HG02642 (cell line): ENCODE measurements at regions not wholly inside any gene's neighbourhood (a gene's known extent, or its start where the extent isn't known, plus 50 kb on each side); places are given as distances from the start of the nearest gene placed in this dataset.

Experiments
- ATAC-seq: cut with Tn5 transposase; IDR thresholded peaks from one replicate; pipeline ENCODE4 v1.9.1; 2021; ENCODE audit warnings: mild to moderate bottlenecking; ENCODE audit not compliant: unreplicated experiment, poor library complexity

DNA sequence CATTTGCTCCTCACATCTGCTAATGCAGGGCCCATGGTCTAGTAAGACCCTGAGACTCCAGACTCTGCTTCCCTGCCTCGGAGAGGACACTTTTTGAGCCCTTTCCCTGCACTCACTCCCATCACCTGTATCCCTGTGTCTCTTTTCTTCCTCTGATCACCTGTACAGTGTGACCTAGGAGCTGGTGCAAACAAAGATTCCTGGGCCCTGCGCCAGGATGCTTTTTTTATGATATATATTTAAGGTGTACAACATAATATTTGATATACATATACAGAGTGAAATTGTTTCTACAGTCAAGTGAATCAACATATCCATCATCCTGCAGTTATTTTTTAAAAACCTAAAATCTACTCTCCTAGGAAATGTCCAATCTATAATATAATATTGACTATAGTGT, 355.4 kb downstream of the MAFB start:
- no peak for ATAC-seq

DNA sequence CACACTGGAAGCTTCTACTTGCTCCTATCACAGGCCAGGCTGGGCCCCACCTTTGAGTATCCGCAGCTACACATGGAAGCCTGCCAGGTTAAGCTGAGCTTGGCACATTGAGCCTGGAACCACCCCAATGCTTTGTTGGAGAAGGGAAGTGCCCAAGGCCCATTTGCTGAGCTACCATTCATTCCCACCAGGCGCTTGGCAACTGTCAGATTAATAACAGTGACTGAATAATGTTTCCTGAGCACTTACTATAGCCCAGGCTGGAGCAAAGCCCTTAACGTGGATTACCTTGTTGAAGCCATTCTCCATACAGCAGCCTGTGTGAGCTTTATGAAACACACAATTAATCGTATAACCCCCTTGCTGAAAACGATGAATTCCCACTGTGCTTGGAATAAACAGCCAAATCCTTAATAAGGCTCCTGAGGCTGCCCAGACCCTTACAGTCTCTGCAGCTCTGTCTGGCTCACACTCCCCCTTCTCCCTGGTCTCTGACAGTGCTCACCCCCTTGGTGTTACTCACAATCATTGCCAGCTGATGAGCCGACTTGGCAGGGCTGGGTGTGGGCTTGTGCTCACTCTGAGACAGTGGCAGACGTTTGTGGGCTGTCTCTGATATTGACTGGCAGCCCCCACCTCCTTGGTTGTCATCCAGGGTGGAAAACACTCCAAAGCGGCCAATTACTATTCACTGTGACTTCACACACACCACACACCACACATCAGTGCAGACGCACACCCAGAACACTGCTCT, 357.1 kb downstream of the MAFB start:
- ATAC-seq, result no peak

DNA sequence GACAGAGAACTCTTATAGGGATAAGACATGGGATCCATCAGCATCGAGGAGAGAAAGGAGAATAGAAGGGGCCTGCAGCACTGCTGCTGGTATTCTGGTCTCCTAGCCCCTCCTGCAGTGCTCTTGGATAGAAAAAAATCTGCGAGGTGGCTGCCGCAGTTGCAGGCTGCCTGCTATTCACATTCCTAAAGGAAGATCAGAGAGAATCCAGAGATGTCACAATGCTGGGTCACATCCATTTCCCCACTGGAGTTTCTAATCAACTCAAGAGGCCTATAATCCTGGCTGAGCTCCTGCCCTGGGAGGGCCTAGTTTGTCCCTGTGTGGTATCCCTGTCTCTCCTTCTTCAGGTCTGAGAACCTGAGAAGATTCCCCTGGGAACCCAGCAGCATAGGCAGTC, 357.8 kb downstream of the MAFB start:
- ATAC-seq, result no peak

DNA sequence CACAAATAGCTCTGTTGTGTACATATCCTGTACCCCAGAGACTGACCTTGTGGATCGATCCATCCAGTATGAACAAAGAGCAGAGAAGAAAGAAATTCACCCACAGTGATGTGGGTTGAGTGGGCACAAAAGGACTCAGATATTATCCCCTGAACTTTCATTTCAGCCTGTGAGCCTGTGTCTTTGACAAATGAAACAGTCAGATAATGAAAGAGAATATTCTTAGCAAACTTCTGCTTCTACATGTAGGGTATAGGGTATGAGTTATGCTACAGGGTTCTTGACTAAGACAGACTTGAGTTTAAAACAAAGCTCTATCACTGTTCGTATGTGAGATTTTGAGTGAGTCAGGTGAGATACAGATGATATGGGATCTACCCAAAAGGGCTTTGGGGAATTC, 359.7 kb downstream of the MAFB start:
- ATAC-seq, result no peak

DNA sequence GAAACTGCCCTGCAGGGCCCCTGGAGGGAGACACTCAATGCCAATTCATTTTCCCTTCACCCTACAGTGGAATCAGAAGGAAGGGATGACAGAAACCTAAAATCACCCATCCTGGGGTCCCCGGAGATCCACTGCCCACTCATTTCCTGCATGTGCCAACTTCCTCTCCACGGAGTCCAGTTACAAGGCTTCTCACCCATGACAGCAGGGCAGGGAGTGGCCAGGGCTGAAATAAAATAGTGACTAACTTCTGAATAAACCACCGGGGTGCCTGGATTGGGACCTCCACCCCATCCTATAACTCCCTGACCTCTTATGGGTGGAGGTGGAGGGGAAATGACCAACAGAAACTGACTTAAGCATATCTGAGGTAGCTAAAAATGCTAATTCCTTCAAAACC, 362.3 kb downstream of the MAFB start:
- no peak for ATAC-seq

DNA sequence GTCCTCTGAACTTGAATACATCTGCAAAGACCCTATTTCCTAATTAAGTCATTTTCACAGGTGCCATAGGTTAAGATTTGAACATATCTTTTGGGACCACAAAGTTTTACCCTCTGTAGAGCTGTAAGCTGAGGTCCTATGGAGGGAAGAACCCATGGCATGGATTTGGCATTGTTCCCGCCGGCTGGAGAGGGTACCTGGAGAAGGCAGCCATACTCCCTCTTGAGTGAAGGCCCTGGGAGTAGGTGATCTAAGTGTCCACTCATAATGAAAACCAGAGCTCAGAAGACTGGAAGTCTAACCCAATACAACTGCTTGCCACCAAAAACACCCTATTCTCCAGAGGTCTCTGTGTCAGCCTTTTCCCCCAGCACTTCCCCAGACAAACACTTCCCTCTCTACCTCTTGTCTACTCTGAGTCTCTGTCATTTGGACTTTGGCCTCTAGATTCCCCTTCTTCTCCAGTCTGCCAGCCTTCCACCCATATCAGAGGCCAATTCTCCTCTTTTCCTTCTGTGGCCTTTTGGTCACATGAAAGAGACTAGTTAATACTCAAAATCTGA, 363.9 kb downstream of the MAFB start:
- ATAC-seq, result no peak

DNA sequence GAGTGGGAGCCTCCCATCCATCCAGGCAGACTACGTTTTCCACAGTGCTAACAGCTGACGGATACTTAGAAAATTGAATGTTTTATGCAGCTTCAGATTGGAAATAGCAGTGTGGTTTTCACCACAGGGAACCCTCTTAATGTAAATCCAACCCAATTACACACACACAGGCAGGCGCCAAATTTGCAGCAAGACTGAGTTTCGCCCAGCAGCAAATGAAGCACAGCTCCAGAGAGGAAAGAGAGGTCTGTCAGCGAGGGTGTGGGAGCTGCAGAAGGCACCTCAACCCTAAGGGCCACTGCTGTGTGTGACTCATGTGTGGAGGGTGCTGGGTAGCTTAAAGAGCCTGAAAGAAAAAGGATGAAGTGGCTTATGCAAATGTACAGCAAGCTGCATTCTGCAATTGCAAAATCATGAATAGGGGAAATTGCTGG, 365.7 kb downstream of the MAFB start:
- no peak for ATAC-seq

DNA sequence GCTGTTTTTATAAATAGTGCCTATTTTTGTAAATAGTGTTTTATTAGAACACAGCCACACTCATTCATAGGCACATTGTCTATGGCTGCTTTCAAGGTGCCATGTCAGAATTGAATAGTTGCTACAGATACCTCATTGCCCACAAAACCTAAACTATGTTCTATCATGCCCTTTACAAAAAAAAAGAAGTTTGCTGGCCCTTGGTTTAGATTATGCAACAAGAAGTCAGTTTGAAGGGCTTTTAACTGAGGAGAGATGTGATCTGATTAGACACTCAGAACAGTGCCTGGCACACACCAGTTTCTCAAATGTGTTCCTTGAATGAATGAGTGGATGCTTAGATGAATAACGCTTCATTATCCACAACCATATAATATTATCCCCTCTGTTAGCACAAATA, 366.1 kb downstream of the MAFB start:
- no peak for ATAC-seq

DNA sequence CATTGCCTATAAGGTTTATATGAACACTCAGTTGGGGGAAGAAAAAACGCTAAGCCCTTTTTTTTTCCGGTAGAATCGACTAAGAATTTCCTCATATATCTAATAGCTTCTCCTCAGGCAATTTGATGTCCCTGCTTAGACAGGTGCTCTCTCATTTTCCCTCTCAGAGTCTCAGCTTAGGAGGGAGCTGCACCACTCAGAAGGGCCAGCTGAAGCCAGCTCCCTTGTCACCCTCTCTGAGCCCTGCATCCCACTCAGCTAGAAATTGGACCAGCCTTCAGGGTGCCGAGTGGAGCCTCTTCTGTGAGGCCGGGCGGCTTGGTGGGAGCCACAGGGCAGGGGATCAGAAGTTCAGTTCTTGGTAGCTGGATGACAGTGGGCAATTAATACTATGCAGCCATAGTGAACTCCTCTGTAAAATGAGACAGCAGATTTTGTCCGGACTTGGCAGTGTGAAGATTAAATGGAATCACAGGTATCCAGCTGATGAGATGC, 368.5 kb downstream of the MAFB start:
- ATAC-seq, result no peak

DNA sequence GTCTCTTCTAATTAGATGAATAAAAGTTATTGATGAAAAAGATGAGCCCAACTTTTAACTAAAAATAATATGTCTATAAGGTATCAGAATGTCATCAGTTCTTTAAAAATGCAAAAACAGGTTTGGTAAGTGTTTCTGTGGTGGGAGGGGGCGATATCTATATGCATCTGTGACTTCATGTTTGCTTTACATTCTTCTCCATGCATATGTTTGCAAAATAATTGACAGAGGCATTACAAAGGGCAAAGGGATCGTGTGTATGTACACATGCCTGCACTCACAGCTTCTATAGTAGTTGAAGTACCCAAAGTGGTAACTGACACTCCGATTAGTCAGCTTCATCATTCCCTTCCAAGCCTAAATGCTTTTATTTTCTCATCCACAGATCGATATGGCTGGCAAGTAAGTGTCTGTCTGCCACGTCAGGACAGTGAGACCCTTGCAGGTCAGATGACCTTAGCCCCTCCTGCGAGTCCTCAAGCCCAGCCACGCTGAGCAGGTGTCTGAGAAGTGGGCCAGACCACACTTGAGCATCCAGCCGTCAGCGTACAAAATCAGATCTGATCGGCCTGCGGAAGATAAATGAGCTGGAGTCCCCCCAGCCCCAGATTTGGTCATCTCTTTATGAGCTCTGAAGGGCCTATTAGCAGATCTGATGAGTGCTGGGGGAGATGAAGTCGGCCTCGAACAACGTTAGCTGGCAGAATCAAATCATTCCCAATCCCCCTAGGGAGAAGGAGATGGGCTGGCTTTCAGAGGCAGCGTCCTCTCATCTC, 369.1 kb downstream of the MAFB start:
- no peak for ATAC-seq

DNA sequence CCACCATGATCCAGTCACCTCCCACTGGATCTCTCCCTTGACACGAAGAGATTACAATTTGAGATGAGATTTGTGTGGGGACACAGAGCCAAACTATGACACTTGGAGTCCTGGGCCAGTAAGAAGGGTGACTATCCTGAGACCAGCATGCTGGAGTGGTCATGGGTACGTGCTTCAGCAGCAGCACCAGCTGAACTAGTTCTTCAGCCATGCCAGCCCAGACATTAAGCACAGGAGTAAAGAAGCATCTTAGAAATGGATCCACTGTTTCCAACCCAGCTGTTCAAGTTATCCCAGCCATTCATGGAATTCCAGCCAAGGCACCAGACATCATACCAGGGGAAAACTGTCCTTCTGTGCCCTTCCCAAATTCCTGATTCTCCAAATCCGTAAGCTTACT, 370.0 kb downstream of the MAFB start:
- no peak for ATAC-seq

DNA sequence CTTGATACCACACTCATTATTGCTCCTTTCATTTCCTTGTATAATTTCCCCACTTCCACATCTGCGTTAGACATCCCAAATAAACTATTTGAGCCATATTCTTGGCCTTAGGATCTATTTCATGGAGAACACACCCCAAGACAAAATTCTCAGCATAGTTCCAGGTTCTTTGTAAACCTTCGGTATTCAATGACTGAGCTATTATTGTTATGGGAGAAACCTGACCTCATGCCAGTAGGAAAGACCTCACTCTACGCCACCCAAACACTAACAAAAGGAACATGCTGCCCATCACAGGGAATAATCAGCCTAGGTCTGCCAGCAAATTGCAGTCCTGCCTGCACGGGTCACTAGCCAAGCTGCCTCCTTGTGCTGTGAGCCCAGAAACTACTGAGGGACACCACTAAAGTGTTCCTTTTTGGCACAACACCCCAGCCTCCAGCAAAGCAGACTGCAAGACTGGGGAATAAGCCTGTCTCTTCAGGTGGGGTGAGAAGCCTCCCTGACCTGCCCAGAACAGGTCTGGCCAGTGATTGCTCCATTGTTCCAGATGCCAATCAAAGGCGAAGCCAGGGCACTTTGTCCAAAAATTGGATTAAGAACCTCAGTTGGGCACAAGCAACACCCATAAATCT, 371.8 kb downstream of the MAFB start:
- ATAC-seq, result no peak

DNA sequence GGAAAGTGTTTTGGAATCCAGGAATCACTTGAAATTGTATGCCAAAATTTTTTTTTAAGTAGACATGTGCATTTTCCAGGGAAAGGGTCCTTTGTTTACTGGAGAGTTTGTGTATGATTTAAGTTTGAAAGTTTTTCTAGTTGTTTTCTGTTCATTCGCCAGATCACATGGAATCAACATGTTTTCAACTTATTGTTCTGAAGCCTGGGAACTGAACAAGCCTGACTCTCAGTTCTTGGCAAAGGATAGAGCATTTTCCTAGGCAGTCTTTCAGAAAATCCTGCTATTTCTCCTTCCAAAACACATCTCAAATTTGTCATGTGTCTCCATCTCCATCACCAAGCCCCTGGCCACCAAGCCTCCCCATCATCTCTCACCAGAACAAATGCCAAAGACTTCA, 374.8 kb downstream of the MAFB start:
- no peak for ATAC-seq

DNA sequence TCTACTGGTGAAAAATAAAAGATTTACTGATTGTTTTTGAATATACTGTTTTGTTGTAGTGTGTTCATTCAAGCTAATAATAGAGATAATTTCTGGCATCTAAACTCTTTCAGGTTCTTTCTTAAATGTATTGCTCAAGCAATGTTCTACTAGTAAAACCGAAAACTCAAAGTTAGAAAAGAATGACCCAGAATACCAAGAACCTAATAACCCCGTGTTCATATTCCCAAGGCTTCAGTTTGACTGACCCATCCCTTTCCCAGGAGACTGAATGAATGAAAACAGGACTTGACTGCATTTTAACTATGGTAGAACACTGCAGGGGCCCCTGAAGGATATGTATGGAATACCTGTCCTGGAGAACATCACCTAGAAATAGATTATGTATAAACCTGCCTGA, 375.3 kb downstream of the MAFB start:
- ATAC-seq, result no peak

DNA sequence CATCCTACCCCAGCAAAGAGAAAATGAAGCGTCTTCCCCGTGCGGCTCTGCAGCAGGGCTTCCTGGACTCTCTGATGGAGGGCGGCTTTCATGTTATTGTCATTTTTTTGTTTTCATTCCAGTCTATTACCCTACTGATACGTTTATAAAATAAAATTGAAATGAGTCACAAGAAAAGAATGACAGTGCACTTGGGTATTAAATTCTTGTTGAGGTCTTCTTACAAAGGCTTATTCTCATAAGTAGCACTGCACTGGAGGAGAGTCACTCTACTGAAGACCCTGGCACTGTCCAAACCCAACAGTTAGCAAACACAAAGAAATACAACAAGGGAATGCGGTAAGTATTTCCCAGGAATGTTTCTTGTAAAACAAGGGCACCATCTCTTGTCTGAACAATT, 379.3 kb downstream of the MAFB start:
- ATAC-seq, result no peak

DNA sequence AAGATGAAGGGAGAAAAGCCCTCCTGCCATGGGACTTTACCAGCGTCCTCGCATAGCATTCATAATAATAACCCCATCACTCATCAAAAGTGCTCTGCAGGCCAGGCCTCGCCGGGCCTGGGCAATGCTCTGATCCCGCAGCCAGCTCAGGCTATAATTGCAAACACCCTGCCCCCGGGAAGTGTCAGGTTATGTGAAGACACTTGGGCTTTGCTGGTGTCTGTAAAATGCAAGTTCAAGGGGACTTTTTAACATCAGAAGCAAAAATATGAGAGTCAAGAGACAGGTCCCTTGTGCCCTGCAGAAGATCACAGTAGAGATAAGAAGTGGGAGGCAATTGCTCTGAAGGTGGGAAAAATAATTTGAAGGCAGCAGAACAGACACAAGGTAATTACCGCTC, 381.0 kb downstream of the MAFB start:
- ATAC-seq, result no peak

DNA sequence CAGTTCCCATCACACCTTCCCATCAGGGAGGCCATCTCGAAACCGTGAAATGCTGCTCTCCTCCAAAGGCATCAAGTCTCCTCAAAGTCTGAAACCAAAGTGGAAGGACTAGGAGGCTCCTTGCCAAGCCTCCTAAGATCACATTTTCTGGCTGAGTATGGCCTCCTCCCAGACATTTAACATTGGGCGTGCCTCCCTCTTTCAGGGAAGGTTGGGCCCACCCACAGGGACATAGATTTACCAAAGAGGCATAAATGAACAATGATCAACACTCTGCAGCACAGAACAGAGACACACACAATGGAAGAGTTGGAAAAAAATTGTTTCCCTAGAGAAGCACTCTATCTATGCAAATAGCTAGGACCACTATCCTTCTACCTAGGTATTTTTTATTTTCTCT, 381.8 kb downstream of the MAFB start:
- ATAC-seq, result no peak

DNA sequence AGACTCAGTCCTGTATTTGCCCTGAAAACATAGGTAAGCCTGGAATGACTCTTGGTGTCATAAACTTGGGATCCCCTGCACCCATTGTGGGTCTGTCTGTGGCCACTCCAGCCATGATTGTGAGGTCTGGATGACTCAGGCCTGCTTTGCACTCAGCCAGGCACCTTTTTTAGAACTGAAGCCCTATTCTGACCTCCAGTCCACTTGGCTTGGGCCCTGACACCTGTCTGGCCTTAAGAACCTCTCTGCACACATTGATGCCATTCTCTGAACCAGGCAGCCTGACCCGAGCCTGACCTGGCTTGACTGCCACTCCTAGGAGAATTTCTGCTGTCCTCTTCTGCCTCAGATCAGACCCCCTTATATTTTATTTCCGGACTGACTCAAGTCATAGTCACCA, 383.7 kb downstream of the MAFB start:
- no peak for ATAC-seq

DNA sequence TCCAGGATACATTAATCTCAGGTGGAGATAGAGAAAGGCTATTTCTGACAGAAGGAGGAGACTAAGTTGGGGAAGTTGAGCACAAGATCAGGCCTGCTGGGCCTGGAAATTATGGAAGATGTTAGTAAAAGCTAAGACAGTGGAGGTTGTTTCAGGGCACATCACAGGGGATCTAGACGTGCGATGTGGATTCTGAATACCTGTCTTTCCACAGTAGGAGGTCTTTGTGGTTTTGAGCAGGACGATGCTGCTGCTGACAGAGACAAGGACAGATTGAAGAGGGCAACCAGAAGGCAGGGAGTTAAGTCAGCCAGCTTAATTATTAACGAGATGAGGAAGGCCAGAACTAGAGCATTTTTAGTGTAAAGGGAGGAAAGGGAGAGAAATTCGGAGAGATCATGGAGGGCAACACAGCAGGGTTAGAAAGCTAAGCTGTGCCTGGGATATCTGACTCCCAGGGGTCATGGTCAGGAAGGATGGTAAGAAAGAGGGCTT, 384.9 kb downstream of the MAFB start:
- no peak for ATAC-seq

DNA sequence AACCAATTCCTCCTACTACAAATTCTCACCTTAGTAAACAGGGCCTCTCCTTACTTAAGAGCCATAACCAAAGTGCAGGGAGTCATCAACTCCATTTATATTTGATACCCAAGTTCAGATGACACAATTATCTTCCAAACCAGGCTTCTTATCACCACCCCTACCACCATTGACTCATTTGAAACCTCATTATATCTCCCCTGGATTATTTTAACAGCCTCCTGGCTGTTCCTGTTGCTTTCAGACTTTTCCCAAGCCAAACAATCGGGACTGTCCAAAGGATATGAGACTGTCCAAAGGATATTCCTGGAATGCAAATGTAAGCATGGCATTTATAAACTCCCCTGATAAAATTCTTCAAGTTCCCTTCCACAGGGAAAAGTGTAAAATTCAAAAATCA, 394.3 kb downstream of the MAFB start:
- ATAC-seq, result no peak

DNA sequence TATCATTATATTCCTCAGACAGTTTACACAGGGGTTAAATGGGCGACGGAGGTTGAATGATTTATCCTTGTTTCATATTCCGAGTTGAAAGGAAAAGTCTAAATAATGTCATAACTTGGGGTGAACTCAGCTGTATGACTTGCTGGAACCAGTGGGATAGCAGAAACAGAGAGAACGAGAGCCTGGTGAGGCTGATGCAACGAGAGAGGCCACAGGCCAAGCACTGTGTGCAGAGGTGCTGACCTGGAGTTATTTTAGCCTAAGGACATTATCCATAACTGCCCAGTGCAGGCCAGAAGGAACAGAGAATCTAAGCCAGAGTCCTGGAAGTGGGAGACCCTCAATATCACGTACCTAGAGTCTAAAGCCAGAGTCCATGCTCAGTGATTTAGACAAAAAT, 394.9 kb downstream of the MAFB start:
- no peak for ATAC-seq
